GM23248 (cell line): ENCODE measurements at regions not wholly inside any gene's neighbourhood (a gene's known extent, or its start where the extent isn't known, plus 50 kb on each side); places are given as distances from the start of the nearest gene placed in this dataset.

Source experiments
- EZH2 ChIP-seq: fragments of 200-600 bp; sonication (generic); IDR thresholded peaks from 2 replicates; pipeline ENCODE4 v1.6.1; 2018; ENCODE audit warnings: antibody characterized with exemption, mild to moderate bottlenecking; ENCODE audit not compliant: insufficient read depth, poor library complexity, severe bottlenecking
- EZH2phosphoT487 ChIP-seq: fragments of 200-600 bp; sonication (generic); IDR thresholded peaks from 2 replicates; pipeline ENCODE4 v1.6.1; 2018; ENCODE audit warnings: antibody characterized with exemption, moderate library complexity, mild to moderate bottlenecking, low read depth; ENCODE audit not compliant: insufficient read depth

- TF ChIP-seq EZH2 = no peak
- TF ChIP-seq EZH2phosphoT487 = no peak
These were observed 207.4 kb downstream of the MAF start for GRCh38 chr16:79393127-79393526.
